GM12873 (cell line): ENCODE measurements at regions not wholly inside any gene's neighbourhood (a gene's known extent, or its start where the extent isn't known, plus 50 kb on each side); places are given as distances from the start of the nearest gene placed in this dataset.

Experiments
- TF ChIP-seq, protein P1 (sequence below): IDR thresholded peaks from 2 replicates; pipeline ENCODE4 v1.5.1; 2012; ENCODE audit warnings: low read depth, mild to moderate bottlenecking, moderate library complexity, low read length, control low read depth; ENCODE audit not compliant: insufficient read depth; ENCODE audit errors: missing control alignments

DNA sequence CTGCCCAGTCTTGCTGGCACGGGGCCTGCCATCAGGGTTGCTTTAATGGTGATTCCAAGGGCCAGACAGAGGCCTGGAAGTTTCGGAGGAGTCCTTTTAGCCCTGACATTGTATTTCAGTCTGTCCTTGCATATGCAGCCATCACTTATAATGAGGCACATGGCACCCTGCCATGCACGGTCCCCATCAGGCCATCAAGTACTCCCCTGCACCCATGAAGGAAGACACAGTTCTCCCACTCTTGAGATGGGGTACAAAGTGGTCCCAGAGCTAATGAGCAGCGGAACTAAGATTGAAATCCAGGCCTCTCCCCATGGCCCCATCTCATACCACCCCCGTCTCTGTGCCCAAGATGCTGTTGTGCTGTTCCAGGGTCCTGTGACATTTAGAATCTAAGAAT, 596.6 kb downstream of the PTPRU start:
- TF ChIP-seq, protein P1, sequence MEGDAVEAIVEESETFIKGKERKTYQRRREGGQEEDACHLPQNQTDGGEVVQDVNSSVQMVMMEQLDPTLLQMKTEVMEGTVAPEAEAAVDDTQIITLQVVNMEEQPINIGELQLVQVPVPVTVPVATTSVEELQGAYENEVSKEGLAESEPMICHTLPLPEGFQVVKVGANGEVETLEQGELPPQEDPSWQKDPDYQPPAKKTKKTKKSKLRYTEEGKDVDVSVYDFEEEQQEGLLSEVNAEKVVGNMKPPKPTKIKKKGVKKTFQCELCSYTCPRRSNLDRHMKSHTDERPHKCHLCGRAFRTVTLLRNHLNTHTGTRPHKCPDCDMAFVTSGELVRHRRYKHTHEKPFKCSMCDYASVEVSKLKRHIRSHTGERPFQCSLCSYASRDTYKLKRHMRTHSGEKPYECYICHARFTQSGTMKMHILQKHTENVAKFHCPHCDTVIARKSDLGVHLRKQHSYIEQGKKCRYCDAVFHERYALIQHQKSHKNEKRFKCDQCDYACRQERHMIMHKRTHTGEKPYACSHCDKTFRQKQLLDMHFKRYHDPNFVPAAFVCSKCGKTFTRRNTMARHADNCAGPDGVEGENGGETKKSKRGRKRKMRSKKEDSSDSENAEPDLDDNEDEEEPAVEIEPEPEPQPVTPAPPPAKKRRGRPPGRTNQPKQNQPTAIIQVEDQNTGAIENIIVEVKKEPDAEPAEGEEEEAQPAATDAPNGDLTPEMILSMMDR = no peak

DNA sequence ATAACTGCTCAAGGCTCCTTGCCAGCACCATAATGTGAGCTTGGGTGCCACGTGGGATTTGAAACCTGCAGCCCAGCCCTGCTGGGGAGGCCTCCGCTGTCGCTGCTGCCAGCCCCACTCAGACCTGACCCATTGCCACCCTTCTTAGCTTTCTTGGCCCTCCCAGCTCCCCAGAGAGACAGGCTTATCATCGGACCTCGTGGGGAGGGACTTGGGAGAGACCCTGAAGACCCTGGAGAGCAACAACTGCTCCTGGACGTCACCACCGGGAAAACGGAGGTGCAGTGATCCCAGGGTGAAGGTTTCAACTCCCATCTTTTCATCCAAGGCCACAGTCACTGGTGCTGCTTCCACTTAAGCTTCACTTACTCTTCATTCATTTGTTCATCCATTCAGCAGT, 596.1 kb downstream of the PTPRU start:
- TF ChIP-seq, protein P1 = no peak

DNA sequence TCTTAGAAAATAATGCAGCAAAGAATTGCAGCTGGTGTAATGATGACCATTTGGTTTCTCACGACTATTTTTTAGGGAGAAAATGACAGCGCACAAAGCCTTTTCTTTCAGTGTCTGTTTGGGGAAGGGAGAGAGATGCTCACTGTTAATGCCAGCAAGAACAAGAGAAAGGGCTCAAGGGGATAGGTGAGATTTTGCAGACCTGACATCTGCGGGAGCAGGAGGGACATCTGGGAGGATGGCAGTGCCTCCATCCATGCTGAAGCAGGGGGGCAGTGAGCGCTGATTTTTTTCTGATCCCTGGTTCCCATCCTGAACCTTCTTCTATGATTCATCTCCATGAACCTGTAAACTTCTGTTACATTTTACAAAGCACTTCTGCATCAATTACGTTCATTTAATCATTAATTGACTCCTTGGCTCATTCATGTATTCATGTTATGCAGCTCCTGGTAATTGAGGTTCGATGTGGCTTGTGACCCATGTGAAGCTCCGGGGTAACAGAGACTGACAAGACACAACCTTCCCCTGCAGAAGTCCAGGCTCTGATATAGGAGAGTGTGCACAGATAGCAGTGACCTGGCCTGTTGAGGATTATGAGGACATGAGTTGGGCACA, 595.3 kb downstream of the PTPRU start:
- TF ChIP-seq, protein P1 = no peak

DNA sequence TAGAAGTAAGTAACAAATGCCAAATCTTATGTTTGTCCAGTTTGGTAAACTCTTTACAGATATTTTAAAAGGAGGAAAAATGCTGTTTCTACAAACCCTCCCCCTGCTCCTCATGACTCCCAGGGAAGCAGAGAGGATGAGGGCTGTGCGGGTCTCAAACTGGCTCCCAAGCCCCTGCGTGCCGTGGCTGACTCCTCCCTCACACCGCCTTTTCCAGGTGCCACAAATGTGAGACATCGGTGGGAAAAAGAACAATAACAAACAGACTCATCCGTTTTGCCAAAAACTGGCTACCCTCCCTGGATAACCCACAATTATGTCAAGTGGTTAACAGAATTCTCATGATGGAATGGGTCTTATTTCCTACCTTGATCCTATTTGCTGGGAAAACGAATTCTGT, 594.6 kb downstream of the PTPRU start:
- TF ChIP-seq, protein P1 = no peak

DNA sequence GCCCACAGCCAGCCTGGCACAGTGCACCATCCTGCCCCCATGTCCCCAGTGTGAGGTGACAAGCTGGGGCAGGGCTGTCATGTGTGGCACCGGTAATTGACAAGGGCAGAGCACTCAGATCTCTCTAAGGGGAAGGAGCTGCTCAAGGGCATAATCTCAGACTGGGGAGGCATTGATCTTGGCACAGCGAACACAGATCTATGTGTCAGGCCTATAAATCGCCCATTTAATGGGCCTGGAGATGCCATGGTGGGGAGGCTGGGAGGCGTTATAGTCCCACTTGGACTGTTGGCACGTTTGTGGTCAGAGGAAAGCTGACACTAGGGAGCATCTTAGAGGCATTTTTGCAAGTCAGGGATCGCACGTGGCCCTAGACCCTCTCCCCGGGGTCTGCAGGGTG, 594.1 kb downstream of the PTPRU start:
- TF ChIP-seq, protein P1 = no peak

DNA sequence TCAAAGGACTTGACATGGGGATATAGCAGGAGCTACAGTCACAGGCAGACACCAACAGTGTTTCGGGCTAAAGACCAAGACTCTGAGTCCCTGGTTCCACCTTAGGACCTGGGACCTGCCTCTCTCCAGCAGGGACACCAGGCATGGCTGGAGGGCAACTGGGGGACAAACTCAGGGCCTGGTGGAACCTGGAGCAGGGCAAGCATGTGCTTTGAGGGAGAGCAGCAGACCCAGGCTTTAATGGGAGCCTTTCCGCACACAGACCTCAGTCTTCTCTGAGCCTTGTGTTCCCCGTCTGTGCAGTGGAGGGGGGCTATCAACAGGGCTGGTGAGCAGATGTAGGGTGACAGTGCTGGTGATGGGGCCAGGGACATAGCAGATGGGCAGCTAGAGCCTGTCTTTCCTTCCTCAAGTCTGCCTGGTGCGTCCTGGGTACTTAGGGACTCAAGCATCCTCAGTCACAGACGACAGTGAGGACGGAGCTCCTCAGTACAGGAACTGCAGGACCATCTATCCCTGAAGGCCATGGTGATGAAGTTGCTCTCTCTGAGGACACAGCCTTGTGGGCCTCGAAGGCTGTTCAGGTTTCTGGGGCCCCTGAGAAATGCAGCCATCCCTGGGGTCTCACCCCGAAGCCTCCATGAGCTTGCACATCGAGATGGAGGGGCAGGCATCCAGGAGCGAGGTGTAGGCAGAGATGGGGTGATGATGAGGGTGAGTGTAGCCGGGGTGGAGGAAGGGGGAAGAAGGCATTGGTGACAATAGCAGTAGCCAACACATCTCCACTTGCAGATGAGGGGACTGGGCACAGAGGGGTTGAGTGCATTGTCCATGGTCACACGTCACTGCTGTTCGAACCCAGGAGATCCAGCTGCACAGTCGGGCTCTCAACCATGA, 593.4 kb downstream of the PTPRU start:
- TF ChIP-seq, protein P1 = no peak
